A549 (cell line): ENCODE measurements at regions not wholly inside any gene's neighbourhood (a gene's known extent, or its start where the extent isn't known, plus 50 kb on each side); places are given as distances from the start of the nearest gene placed in this dataset.

Experiments
- ATAC-seq, 2 experiments: fragments of 200-7000 bp in 1 of 2; fragments of >200 bp in 1 of 2; cut with Nextera tagmentation in 1 of 2; cut with Tn5 transposase in 1 of 2; 3 replicates each; pipeline versions ENCODE4 v1.8.0 to v1.9.1; 2018 to 2020; ENCODE audit warnings: mild to moderate bottlenecking in 1 of 2, moderate library complexity in 1 of 2
- CTCF ChIA-PET: fragments of 300-600 bp; sonication (Branson Sonifier 250); formaldehyde crosslinking; extraction: SDS; loops from one replicate; lab custom pipeline; 2021; ENCODE audit warnings: antibody characterized with exemption, inconsistent platforms; lab: Yijun Ruan, JAX
- POLR2A ChIA-PET: fragments of 350-600 bp; formaldehyde crosslinking; extraction: SDS; loops from one replicate; lab custom pipeline; 2021; ENCODE audit warnings: antibody characterized with exemption, inconsistent platforms; lab: Yijun Ruan, JAX
- DNase-seq, 2 experiments: peaks; one replicate each; pipeline versions ENCODE4 v3.0.0 to v3.0.0-alpha.2; 2011 to 2016; ENCODE audit warnings: low read depth in 1 of 2, low spot score in 1 of 2
- FAIRE-seq: peaks from 2 replicates; lab custom pipeline; 2011; peaks lifted over from hg19 to GRCh38; lab: Jason Lieb, UNC
- H3K27ac ChIP-seq, 2 experiments: fragments of >200 bp; sonication (Bioruptor Twin); formaldehyde crosslinking; 3 replicates each; pipeline ENCODE4 v1.5.1; 2016 to 2017
- H3K4me1 ChIP-seq: fragments of >200 bp; sonication (Bioruptor Twin); formaldehyde crosslinking; 3 replicates; pipeline ENCODE4 v1.6.1; 2016
- H3K4me2 ChIP-seq: fragments of >200 bp; sonication (Bioruptor Twin); formaldehyde crosslinking; 3 replicates; pipeline ENCODE4 v1.6.1; 2016
- H3K4me3 ChIP-seq: fragments of >200 bp; sonication (Bioruptor Twin); formaldehyde crosslinking; 3 replicates; pipeline ENCODE4 v1.5.1; 2016
- H3K9me3 ChIP-seq: fragments of >200 bp; sonication (Bioruptor Twin); formaldehyde crosslinking; 3 replicates; pipeline ENCODE4 v1.6.1; 2016
- BHLHE40 ChIP-seq: IDR thresholded peaks from 2 replicates; pipeline ENCODE4 v1.6.1; 2012; ENCODE audit warnings: low read depth, low read length, inconsistent platforms
- CEBPB ChIP-seq, 2 experiments: fragments of >200 bp in 1 of 2; sonication (Bioruptor Twin) in 1 of 2; formaldehyde crosslinking in 1 of 2; IDR thresholded peaks; 2 replicates each; pipeline ENCODE4 v1.6.1; 2012 to 2016
- EHF ChIP-seq: fragments of 250-450 bp; sonication (Bioruptor Pico); IDR thresholded peaks from 2 replicates; pipeline ENCODE4 v1.5.0; 2020; ENCODE audit warnings: mild to moderate bottlenecking
- ELK1 ChIP-seq: fragments of 150-350 bp; IDR thresholded peaks from 2 replicates; pipeline ENCODE4 v1.6.1; 2014; ENCODE audit warnings: low read depth, mild to moderate bottlenecking, low read length
- EP300 ChIP-seq, 2 experiments: fragments of >200 bp; sonication (Bioruptor Twin); formaldehyde crosslinking; IDR thresholded peaks; 2 replicates in 1 of 2; 3 replicates in 1 of 2; pipeline ENCODE4 v1.6.1; 2016 to 2017
- FOSB ChIP-seq: fragments of 250-450 bp; sonication (Bioruptor Pico); IDR thresholded peaks from 2 replicates; pipeline ENCODE4 v1.5.0; 2020; ENCODE audit warnings: mild to moderate bottlenecking, moderate library complexity
- FOSL2 ChIP-seq, 2 experiments: fragments of 450-650 bp in 1 of 2; fragments of >200 bp in 1 of 2; sonication (Bioruptor Twin) in 1 of 2; formaldehyde crosslinking; IDR thresholded peaks; 2 replicates each; pipeline versions ENCODE4 v1.5.0 to v1.6.1; 2016 to 2020; ENCODE audit warnings: mild to moderate bottlenecking in 1 of 2, moderate library complexity in 1 of 2
- FOXS1 ChIP-seq: fragments of 250-450 bp; sonication (Bioruptor Pico); IDR thresholded peaks from 2 replicates; pipeline ENCODE4 v1.5.0; 2020; ENCODE audit warnings: mild to moderate bottlenecking, moderate library complexity
- GATA3 ChIP-seq: IDR thresholded peaks from 2 replicates; pipeline ENCODE4 v1.6.1; 2012; ENCODE audit warnings: borderline replicate concordance
- HDAC2 ChIP-seq: fragments of 200-600 bp; sonication (generic); IDR thresholded peaks from 2 replicates; pipeline ENCODE4 v1.6.1; 2016
- HES2 ChIP-seq: fragments of >200 bp; sonication (Bioruptor Twin); formaldehyde crosslinking; IDR thresholded peaks from 2 replicates; pipeline ENCODE4 v1.6.1; 2016
- HEYL ChIP-seq: fragments of 250-450 bp; sonication (Bioruptor Pico); IDR thresholded peaks from 2 replicates; pipeline ENCODE4 v1.8.0; 2021; ENCODE audit warnings: mild to moderate bottlenecking, moderate library complexity
- HMGXB4 ChIP-seq: fragments of 250-450 bp; sonication (Bioruptor Pico); IDR thresholded peaks from 2 replicates; pipeline ENCODE4 v1.5.0; 2021; ENCODE audit warnings: mild to moderate bottlenecking, moderate library complexity, borderline replicate concordance
- HOXB13 ChIP-seq: fragments of 250-450 bp; sonication (Bioruptor Pico); IDR thresholded peaks from 2 replicates; pipeline ENCODE4 v1.5.0; 2020; ENCODE audit warnings: low read depth, mild to moderate bottlenecking, moderate library complexity
- MAFK ChIP-seq: fragments of 450-650 bp; IDR thresholded peaks from 2 replicates; pipeline ENCODE4 v1.6.1; 2014; ENCODE audit not compliant: partially characterized antibody
- MAX ChIP-seq: IDR thresholded peaks from 2 replicates; pipeline ENCODE4 v1.6.1; 2012
- MYC ChIP-seq: IDR thresholded peaks from 2 replicates; pipeline ENCODE4 v1.6.1; 2012; ENCODE audit warnings: mild to moderate bottlenecking, inconsistent platforms, low read length, improper control_type of control experiment, borderline replicate concordance
- NPAS2 ChIP-seq: fragments of 250-450 bp; sonication (Bioruptor Pico); IDR thresholded peaks from 2 replicates; pipeline ENCODE4 v1.8.0; 2022; ENCODE audit warnings: mild to moderate bottlenecking, moderate library complexity, borderline replicate concordance
- POLR2AphosphoS2 ChIP-seq: conservative IDR thresholded peaks from 2 replicates; pipeline ENCODE4 v1.6.1; 2012; ENCODE audit warnings: low read length, improper control_type of control experiment, inconsistent platforms
- RARB ChIP-seq: fragments of 250-450 bp; sonication (Bioruptor Pico); IDR thresholded peaks from 2 replicates; pipeline ENCODE4 v1.8.0; 2021; ENCODE audit warnings: mild to moderate bottlenecking, moderate library complexity
- RNF2 ChIP-seq: fragments of 200-600 bp; sonication (generic); IDR thresholded peaks from 2 replicates; pipeline ENCODE4 v1.6.1; 2016; ENCODE audit warnings: low read depth, mild to moderate bottlenecking, antibody characterized with exemption, moderate library complexity, borderline replicate concordance
- TFCP2L1 ChIP-seq: fragments of 250-450 bp; sonication (Bioruptor Pico); IDR thresholded peaks from 2 replicates; pipeline ENCODE4 v1.5.0; 2021; ENCODE audit warnings: mild to moderate bottlenecking
- USF2 ChIP-seq: fragments of 450-650 bp; IDR thresholded peaks from 2 replicates; pipeline ENCODE4 v1.6.1; 2014; ENCODE audit warnings: antibody characterized with exemption
- ZFP36 ChIP-seq: fragments of 450-650 bp; IDR thresholded peaks from 2 replicates; pipeline ENCODE4 v1.6.1; 2014; ENCODE audit warnings: borderline replicate concordance; ENCODE audit not compliant: partially characterized antibody
- WGBS: methylation state at CpG from one replicate; pipeline ENCODE4 v1.1.6; 2017; ENCODE audit errors: missing lambda C conversion rate; 5-methylcytosine and 5-hydroxymethylcytosine counted together

GRCh38 chr1:94661431-94661932 is 119.9 kb upstream of the F3 start:
- no peak for FAIRE-seq
- no peak for ATAC-seq
- Histone ChIP-seq H3K4me1 (peaks cover 7% of the 10 kb centered on the region; the same call in 1 of the 3 replicates), H3K4me2 (no peak overlapping the region), H3K27ac (no peak overlapping the region), H3K9me3 (no peaks in the 10 kb centered on the region)
- CTCF ChIA-PET = no interaction called here
- no peak for TF ChIP-seq HDAC2
- TF ChIP-seq HES2 = no peak
- no peak for TF ChIP-seq FOXS1
- TF ChIP-seq BHLHE40 = no peak
- no peak for TF ChIP-seq POLR2AphosphoS2
- no peak for TF ChIP-seq RNF2
- no peak for TF ChIP-seq HEYL
- no peak for TF ChIP-seq MAX
- TF ChIP-seq CEBPB (IDR thresholded peaks at IDR 0.05) = no peak
- TF ChIP-seq ELK1 = no peak
- no peak for TF ChIP-seq FOSL2 (IDR thresholded peaks at IDR 0.05)
- no peak for TF ChIP-seq FOSL2 (CRISPR knock-in tag; IDR thresholded peaks at IDR 0.05)
- no peak for TF ChIP-seq TFCP2L1 (CRISPR knock-in tag)
- no peak for TF ChIP-seq USF2
- no peak for TF ChIP-seq EHF (CRISPR knock-in tag)
- TF ChIP-seq NPAS2 = no peak
- TF ChIP-seq, all 56 proteins: peak for 0
- no peak overlapping the region for H3K4me3 ChIP-seq
- POLR2A ChIA-PET = no interaction called here
- 62% methylated on average over 2 of the region's 2 CpGs for WGBS
- DNase-seq = no peak

GRCh38 chr1:94660994-94661393 is 119.4 kb upstream of the F3 start:
- FAIRE-seq (no peak), ATAC-seq (no peak), DNase-seq (no peak)
- H3K4me3 ChIP-seq = no peak overlapping the region
- H3K4me1 ChIP-seq = peaks cover 7% of the 10 kb centered on the region; the same call in 1 of the 3 replicates
- no peak overlapping the region for H3K4me2 ChIP-seq
- H3K9me3 ChIP-seq = no peaks in the 10 kb centered on the region
- POLR2A ChIA-PET = no interaction called here
- no peak for TF ChIP-seq RARB
- no peak for TF ChIP-seq MAFK
- no peak for TF ChIP-seq HOXB13 (CRISPR knock-in tag)
- TF ChIP-seq ELK1 = no peak
- TF ChIP-seq RNF2 = no peak
- no peak for TF ChIP-seq TFCP2L1 (CRISPR knock-in tag)
- TF ChIP-seq FOXS1 = no peak
- no peak for TF ChIP-seq POLR2AphosphoS2
- TF ChIP-seq FOSB (CRISPR knock-in tag) = no peak
- no peak for TF ChIP-seq ZFP36
- no peak for TF ChIP-seq GATA3
- TF ChIP-seq MYC = no peak
- no peak for TF ChIP-seq EP300 (IDR thresholded peaks at IDR 0.05)
- no peak for TF ChIP-seq HMGXB4
- CTCF ChIA-PET = no interaction called here
- no peak overlapping the region for H3K27ac ChIP-seq
